HG02642 (cell line): ENCODE measurements at regions not wholly inside any gene's neighbourhood (a gene's known extent, or its start where the extent isn't known, plus 50 kb on each side); places are given as distances from the start of the nearest gene placed in this dataset.
"Not testable (repeated sequence)": the region's sequence is repeated elsewhere in the genome, so short reads cannot be mapped to it uniquely, and the experiment has no call there.

ENCODE experiments used
- ATAC-seq: cut with Tn5 transposase; IDR thresholded peaks from one replicate; pipeline ENCODE4 v1.9.1; 2021; ENCODE audit warnings: mild to moderate bottlenecking; ENCODE audit not compliant: unreplicated experiment, poor library complexity

- no peak for ATAC-seq
Measured at GRCh38 chr14:31911160-31911559, 165.9 kb upstream of the ARHGAP5 start.

GRCh38 chr14:31913370-31913769, 163.7 kb upstream of the ARHGAP5 start:
- ATAC-seq: no peak

GRCh38 chr14:31918289-31918688, 158.8 kb upstream of the ARHGAP5 start:
- not testable (repeated sequence) for ATAC-seq

GRCh38 chr14:31920001-31920400, 157.1 kb upstream of the ARHGAP5 start:
- no peak for ATAC-seq

GRCh38 chr14:31920989-31921650, 156.0 kb upstream of the ARHGAP5 start:
- no peak for ATAC-seq

- ATAC-seq: no peak
Measured at GRCh38 chr14:31921721-31922120, 155.4 kb upstream of the ARHGAP5 start.

GRCh38 chr14:31926123-31926522, 151.0 kb upstream of the ARHGAP5 start:
- ATAC-seq: no peak

GRCh38 chr14:31926652-31927347, 150.3 kb upstream of the ARHGAP5 start:
- ATAC-seq: no peak

GRCh38 chr14:31927348-31927832, 149.7 kb upstream of the ARHGAP5 start:
- no peak for ATAC-seq

GRCh38 chr14:31930070-31930469, 147.0 kb upstream of the ARHGAP5 start:
- ATAC-seq: no peak

- ATAC-seq: no peak
Measured at GRCh38 chr14:31930493-31931240, 146.4 kb upstream of the ARHGAP5 start.

- ATAC-seq: no peak
Measured at GRCh38 chr14:31932675-31933074, 144.4 kb upstream of the ARHGAP5 start.

- no peak for ATAC-seq
Measured at GRCh38 chr14:31933716-31934115, 143.4 kb upstream of the ARHGAP5 start.

- no peak for ATAC-seq
Measured at GRCh38 chr14:31934767-31935266, 142.3 kb upstream of the ARHGAP5 start.

GRCh38 chr14:31935391-31935790, 141.7 kb upstream of the ARHGAP5 start:
- no peak for ATAC-seq

- no peak for ATAC-seq
Measured at GRCh38 chr14:31936115-31936514, 141.0 kb upstream of the ARHGAP5 start.

- ATAC-seq: peak; percentile 100
Measured at GRCh38 chr14:31937730-31938346, 139.3 kb upstream of the ARHGAP5 start.

GRCh38 chr14:31939934-31940333, 137.2 kb upstream of the ARHGAP5 start:
- no peak for ATAC-seq

- no peak for ATAC-seq
Measured at GRCh38 chr14:31941487-31941886, 135.6 kb upstream of the ARHGAP5 start.

- ATAC-seq: no peak
Measured at GRCh38 chr14:31942166-31942841, 134.8 kb upstream of the ARHGAP5 start.
